ENCODE measurements at regions not wholly inside any gene's neighbourhood (a gene's known extent, or its start where the extent isn't known, plus 50 kb on each side); places are given as distances from the start of the nearest gene placed in this dataset.

DNA sequence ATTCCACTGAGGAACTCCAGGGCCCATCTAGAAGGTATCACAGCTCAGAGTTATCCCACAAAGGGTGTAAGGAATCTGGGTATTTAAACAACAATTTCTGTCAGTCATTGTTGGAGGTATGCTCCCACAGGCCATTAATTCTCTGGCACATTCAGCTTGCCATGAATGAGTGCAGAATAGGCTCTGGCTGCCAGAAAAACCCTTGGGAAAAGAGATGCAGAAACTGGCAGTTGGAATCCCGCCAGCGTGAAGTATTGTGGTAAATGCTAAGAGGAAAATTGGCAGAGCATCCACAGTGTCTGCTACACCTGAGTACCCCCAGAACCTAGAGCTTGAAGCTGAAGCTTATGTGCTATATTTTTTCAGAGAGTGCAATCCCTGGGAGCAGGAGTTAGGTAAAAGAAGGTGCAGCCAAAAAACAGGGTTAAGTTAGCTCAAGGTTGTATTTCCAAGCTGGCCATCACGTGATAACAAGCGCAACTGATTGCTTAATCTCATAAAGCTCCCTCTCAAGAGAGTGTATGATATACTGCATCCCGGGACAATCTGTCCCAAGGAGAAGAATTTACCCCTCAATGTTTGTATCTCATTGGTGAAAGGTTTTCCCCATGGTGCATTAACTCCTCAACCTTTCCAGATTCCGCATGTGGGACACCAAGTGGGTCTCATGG is 94.2 kb upstream of the ACP3 start:
- Histone ChIP-seq H2AFZ (ENCODE audit: low read depth, low read length) (no peak overlapping the region), H2BK15ac (ENCODE audit: low read depth, poor library complexity, severe bottlenecking) (no peak overlapping the region), H3K4me2 (ENCODE audit: low read length, poor library complexity, severe bottlenecking) (no peak overlapping the region), H3K18ac (ENCODE audit: low read depth in 1 of 2, low read length in 2 of 2) (no peak overlapping the region), H2BK5ac (ENCODE audit: low read depth, low read length, poor library complexity, severe bottlenecking) (no peak overlapping the region), H3K27me3 (ENCODE audit: control insufficient read depth in 1 of 2, insufficient read depth in 1 of 2, low read length in 2 of 2) (peaks cover 0 to 11% of the 10 kb centered on the region in 2 experiments), H3K79me1 (replicated peaks; ENCODE audit: low read length, poor library complexity, severe bottlenecking) (no peaks in the 10 kb centered on the region), H3K4me1 (ENCODE audit: control insufficient read depth, insufficient read depth, low read depth, low read length) (peaks cover 2% of the 10 kb centered on the region), H3K9ac (ENCODE audit: low read length) (no peak overlapping the region), H2AK5ac (ENCODE audit: low read length, severe bottlenecking) (no peak overlapping the region), H3K23ac (ENCODE audit: low read length in 2 of 2) (no peak overlapping the region), H4K8ac (ENCODE audit: low read length) (no peak overlapping the region), H2BK120ac (ENCODE audit: low read depth, low read length) (no peak overlapping the region), H4K91ac (ENCODE audit: low read length) (no peak overlapping the region), H2BK12ac (ENCODE audit: low read length in 2 of 2) (no peak overlapping the region), H3K4me3 (ENCODE audit: insufficient read depth in 1 of 2, low read depth in 1 of 2, low read length in 2 of 2) (no peak overlapping the region), H3K36me3 (ENCODE audit: control insufficient read depth in 1 of 2, insufficient read depth in 2 of 2, low read depth in 1 of 2, low read length in 2 of 2) (no peaks in the 10 kb centered on the region), H3K9me3 (ENCODE audit: control insufficient read depth, low read length) (no peaks in the 10 kb centered on the region), H3K27ac (ENCODE audit: low read length, poor library complexity, severe bottlenecking) (no peak overlapping the region), H3K14ac (ENCODE audit: low read length in 2 of 2) (no peak overlapping the region), H3K4ac (ENCODE audit: low read depth in 1 of 2, low read length in 2 of 2) (no peak overlapping the region)
- 80% methylated on average over 4 of the region's 6 CpGs for WGBS
- no peak for DNase-seq

DNA sequence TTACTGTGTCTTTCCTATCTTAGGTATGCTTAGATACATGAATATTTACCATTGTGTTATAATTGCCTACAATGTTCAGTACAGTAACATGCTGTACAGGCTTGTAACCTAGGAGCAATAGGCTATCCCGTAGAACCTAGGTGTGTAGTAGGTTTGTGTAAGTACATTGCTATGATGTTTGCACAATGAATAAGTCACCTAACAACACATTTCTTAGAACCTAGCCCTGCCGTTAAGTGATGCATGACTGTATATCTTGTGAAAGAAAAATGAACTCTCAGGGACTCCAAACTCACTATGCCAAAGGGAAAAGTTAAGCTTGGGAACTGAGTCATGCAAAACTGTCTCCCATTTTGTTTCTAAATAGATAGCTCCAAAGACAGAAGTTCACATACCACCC is 91.5 kb upstream of the ACP3 start:
- no peak overlapping the region for H4K8ac ChIP-seq (ENCODE audit: low read length)
- no peak overlapping the region for H2BK120ac ChIP-seq (ENCODE audit: low read depth, low read length)
- H2BK15ac ChIP-seq (ENCODE audit: low read depth, poor library complexity, severe bottlenecking) = no peak overlapping the region
- no peaks in the 10 kb centered on the region for H3K9me3 ChIP-seq (ENCODE audit: control insufficient read depth, low read length)
- no peak overlapping the region for H2AFZ ChIP-seq (ENCODE audit: low read depth, low read length)
- no peak overlapping the region for H3K23ac ChIP-seq (ENCODE audit: low read length in 2 of 2)
- no peak for DNase-seq
- H3K4me3 ChIP-seq (ENCODE audit: insufficient read depth in 1 of 2, low read depth in 1 of 2, low read length in 2 of 2) = no peak overlapping the region
- H3K4me1 ChIP-seq (ENCODE audit: control insufficient read depth, insufficient read depth, low read depth, low read length) = peaks cover 2% of the 10 kb centered on the region
- H3K4ac ChIP-seq (ENCODE audit: low read depth in 1 of 2, low read length in 2 of 2) = no peak overlapping the region
- no peak overlapping the region for H3K9ac ChIP-seq (ENCODE audit: low read length)
- no peak overlapping the region for H2BK12ac ChIP-seq (ENCODE audit: low read length in 2 of 2)
- no peak overlapping the region for H3K4me2 ChIP-seq (ENCODE audit: low read length, poor library complexity, severe bottlenecking)
- H3K79me1 ChIP-seq (replicated peaks; ENCODE audit: low read length, poor library complexity, severe bottlenecking) = no peaks in the 10 kb centered on the region
- H3K27me3 ChIP-seq (ENCODE audit: control insufficient read depth in 1 of 2, insufficient read depth in 1 of 2, low read length in 2 of 2) = peaks cover 0 to 3% of the 10 kb centered on the region in 2 experiments
- no peak overlapping the region for H4K91ac ChIP-seq (ENCODE audit: low read length)
- no peak overlapping the region for H3K14ac ChIP-seq (ENCODE audit: low read length in 2 of 2)
- H3K18ac ChIP-seq (ENCODE audit: low read depth in 1 of 2, low read length in 2 of 2) = no peak overlapping the region
- peak overlapping the region; percentile 26 for H3K27ac ChIP-seq (ENCODE audit: low read length, poor library complexity, severe bottlenecking)
- no peak overlapping the region for H2BK5ac ChIP-seq (ENCODE audit: low read depth, low read length, poor library complexity, severe bottlenecking)
- WGBS = 80% methylated on average over 1 of the region's 2 CpGs
- no peaks in the 10 kb centered on the region for H3K36me3 ChIP-seq (ENCODE audit: control insufficient read depth in 1 of 2, insufficient read depth in 2 of 2, low read depth in 1 of 2, low read length in 2 of 2)
- H2AK5ac ChIP-seq (ENCODE audit: low read length, severe bottlenecking) = no peak overlapping the region

DNA sequence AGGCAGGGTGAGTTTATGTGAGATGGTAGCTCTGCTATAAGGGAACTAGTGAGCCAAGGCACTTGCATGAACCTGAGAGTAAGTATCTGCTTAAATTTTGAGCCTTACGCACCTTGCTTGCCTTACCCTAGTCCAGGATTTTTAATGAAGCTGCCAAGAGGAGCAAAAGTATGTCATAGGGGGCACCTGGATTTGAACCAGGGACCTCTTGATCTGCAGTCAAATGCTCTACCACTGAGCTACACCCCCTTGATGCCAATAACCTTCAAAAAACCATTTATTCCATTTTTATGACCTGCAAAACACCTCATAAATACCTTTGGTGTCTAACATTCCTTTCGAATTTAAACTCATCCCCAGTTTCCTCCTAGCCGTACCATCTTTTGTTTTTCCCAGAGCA is 88.3 kb upstream of the ACP3 start:
- no peak overlapping the region for H3K4ac ChIP-seq (ENCODE audit: low read depth in 1 of 2, low read length in 2 of 2)
- H3K4me1 ChIP-seq (ENCODE audit: control insufficient read depth, insufficient read depth, low read depth, low read length) = no peaks in the 10 kb centered on the region
- no peak overlapping the region for H3K4me2 ChIP-seq (ENCODE audit: low read length, poor library complexity, severe bottlenecking)
- H3K23ac ChIP-seq (ENCODE audit: low read length in 2 of 2) = no peak overlapping the region
- no peak overlapping the region for H4K8ac ChIP-seq (ENCODE audit: low read length)
- no peak overlapping the region for H3K14ac ChIP-seq (ENCODE audit: low read length in 2 of 2)
- no peak overlapping the region for H2BK5ac ChIP-seq (ENCODE audit: low read depth, low read length, poor library complexity, severe bottlenecking)
- H2BK12ac ChIP-seq (ENCODE audit: low read length in 2 of 2) = no peak overlapping the region
- H3K79me1 ChIP-seq (replicated peaks; ENCODE audit: low read length, poor library complexity, severe bottlenecking) = no peaks in the 10 kb centered on the region
- no peaks in the 10 kb centered on the region for H3K9me3 ChIP-seq (ENCODE audit: control insufficient read depth, low read length)
- no peak overlapping the region for H3K27ac ChIP-seq (ENCODE audit: low read length, poor library complexity, severe bottlenecking)
- H3K18ac ChIP-seq (ENCODE audit: low read depth in 1 of 2, low read length in 2 of 2) = no peak overlapping the region
- no peak overlapping the region for H2BK120ac ChIP-seq (ENCODE audit: low read depth, low read length)
- H3K4me3 ChIP-seq (ENCODE audit: insufficient read depth in 1 of 2, low read depth in 1 of 2, low read length in 2 of 2) = no peak overlapping the region
- H2AK5ac ChIP-seq (ENCODE audit: low read length, severe bottlenecking) = no peak overlapping the region
- no peak overlapping the region for H2AFZ ChIP-seq (ENCODE audit: low read depth, low read length)
- no peaks in the 10 kb centered on the region for H3K27me3 ChIP-seq (ENCODE audit: control insufficient read depth in 1 of 2, insufficient read depth in 1 of 2, low read length in 2 of 2)
- H2BK15ac ChIP-seq (ENCODE audit: low read depth, poor library complexity, severe bottlenecking) = no peak overlapping the region
- peak; percentile 18 for DNase-seq
- no peak overlapping the region for H4K91ac ChIP-seq (ENCODE audit: low read length)
- WGBS = 62% methylated on average over 3 of the region's 3 CpGs
- no peaks in the 10 kb centered on the region for H3K36me3 ChIP-seq (ENCODE audit: control insufficient read depth in 1 of 2, insufficient read depth in 2 of 2, low read depth in 1 of 2, low read length in 2 of 2)
- no peak overlapping the region for H3K9ac ChIP-seq (ENCODE audit: low read length)

DNA sequence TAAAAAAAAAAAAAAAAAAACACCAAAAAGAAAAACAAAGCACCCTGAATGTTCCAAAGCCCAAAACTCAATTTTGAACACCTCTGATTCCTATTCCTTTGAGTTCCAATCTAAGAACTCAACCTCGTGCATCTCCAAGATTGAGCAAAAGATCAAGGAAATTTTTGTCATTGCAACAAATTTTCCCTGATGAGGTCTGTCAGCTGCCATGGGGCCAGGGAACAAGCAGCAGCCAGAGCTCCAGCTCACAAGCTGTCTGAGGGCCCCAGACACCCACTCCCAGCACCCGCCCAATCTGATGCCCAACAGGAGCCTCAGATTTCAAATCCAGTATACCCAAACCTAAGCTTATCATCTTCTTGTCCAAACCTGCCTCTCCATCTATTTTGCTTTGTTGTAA is 87.6 kb upstream of the ACP3 start:
- Histone ChIP-seq H3K4me2 (ENCODE audit: low read length, poor library complexity, severe bottlenecking) (no peak overlapping the region), H2AFZ (ENCODE audit: low read depth, low read length) (no peak overlapping the region), H3K9me3 (ENCODE audit: control insufficient read depth, low read length) (no peaks in the 10 kb centered on the region), H2AK5ac (ENCODE audit: low read length, severe bottlenecking) (no peak overlapping the region), H3K18ac (ENCODE audit: low read depth in 1 of 2, low read length in 2 of 2) (no peak overlapping the region), H2BK12ac (ENCODE audit: low read length in 2 of 2) (no peak overlapping the region), H3K4me3 (ENCODE audit: insufficient read depth in 1 of 2, low read depth in 1 of 2, low read length in 2 of 2) (no peak overlapping the region), H3K14ac (ENCODE audit: low read length in 2 of 2) (no peak overlapping the region), H3K79me1 (replicated peaks; ENCODE audit: low read length, poor library complexity, severe bottlenecking) (no peaks in the 10 kb centered on the region), H3K4me1 (ENCODE audit: control insufficient read depth, insufficient read depth, low read depth, low read length) (no peaks in the 10 kb centered on the region), H4K8ac (ENCODE audit: low read length) (no peak overlapping the region), H3K36me3 (ENCODE audit: control insufficient read depth in 1 of 2, insufficient read depth in 2 of 2, low read depth in 1 of 2, low read length in 2 of 2) (no peaks in the 10 kb centered on the region), H3K27ac (ENCODE audit: low read length, poor library complexity, severe bottlenecking) (no peak overlapping the region), H4K91ac (ENCODE audit: low read length) (no peak overlapping the region), H3K23ac (ENCODE audit: low read length in 2 of 2) (no peak overlapping the region), H2BK5ac (ENCODE audit: low read depth, low read length, poor library complexity, severe bottlenecking) (no peak overlapping the region), H3K27me3 (ENCODE audit: control insufficient read depth in 1 of 2, insufficient read depth in 1 of 2, low read length in 2 of 2) (no peaks in the 10 kb centered on the region), H2BK120ac (ENCODE audit: low read depth, low read length) (no peak overlapping the region), H3K4ac (ENCODE audit: low read depth in 1 of 2, low read length in 2 of 2) (no peak overlapping the region), H2BK15ac (ENCODE audit: low read depth, poor library complexity, severe bottlenecking) (no peak overlapping the region), H3K9ac (ENCODE audit: low read length) (no peak overlapping the region)
- DNase-seq = no peak
- 86% methylated on average over 2 of the region's 2 CpGs for WGBS
